Germinal center (tissue), 1 donor: ENCODE measurements at regions not wholly inside any gene's neighbourhood (a gene's known extent, or its start where the extent isn't known, plus 50 kb on each side); places are given as distances from the start of the nearest gene placed in this dataset.

Experiments
- DNase-seq: peaks from one replicate; pipeline ENCODE4 v3.0.0; 2012; ENCODE audit warnings: mixed read lengths, low spot score

GRCh38 chr14:105843444-105844046 lies 317.2 kb downstream of the TMEM121 start:
- DNase-seq: no peak

DNA sequence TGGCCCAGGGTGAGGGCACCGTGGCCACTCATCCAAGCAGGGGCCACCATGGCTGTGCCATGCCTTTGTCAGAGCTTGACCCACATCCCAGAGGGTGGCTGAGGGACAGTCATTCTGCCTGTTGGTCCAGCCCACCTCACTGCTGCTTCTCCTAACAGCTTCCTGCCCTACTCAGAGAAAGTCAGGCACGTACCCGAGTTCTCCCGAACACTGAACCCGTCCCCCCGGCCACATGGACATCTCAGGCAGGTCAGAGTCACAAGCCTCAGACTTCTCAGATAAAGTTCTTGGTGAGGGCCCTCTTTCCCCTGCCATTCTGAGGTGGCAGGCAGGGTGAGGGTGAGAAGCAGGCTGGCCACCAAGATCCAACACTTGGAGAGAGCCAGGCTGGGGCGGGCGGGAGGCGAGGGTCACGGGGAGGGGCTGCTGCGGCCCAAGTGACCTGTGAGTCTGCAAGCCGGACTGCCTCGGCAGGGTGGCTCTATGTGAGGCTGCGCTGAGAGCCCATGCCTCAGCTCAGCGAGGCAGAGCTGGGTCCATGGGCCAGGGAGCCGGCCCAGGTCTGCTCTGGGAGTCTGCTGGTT lies 317.8 kb downstream of the TMEM121 start:
- DNase-seq: no peak

- no peak for DNase-seq
These were observed 318.7 kb downstream of the TMEM121 start for GRCh38 chr14:105844810-105845724.

- DNase-seq: no peak
These were observed 319.4 kb downstream of the TMEM121 start for GRCh38 chr14:105845725-105846309.

DNA sequence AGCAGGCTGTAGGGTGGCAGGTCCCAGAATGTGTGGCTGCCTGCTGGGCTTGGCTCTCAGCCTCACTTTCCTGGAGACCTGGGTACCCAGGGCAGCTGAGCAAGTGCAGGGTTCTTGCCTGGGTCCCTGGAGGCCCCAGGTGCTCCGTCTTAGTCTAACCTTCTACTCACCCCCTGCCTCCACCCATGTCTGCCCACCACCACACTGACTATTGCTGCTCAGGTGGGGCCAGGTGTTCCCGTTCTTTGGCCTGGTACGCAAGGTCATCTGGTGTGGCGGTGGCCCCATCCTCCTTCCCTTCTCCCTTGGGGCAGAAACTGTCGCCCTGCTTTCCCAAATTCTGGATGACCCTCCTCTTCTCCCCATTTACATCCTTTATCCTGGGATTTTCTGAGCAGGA lies 319.9 kb downstream of the TMEM121 start:
- DNase-seq: no peak

DNA sequence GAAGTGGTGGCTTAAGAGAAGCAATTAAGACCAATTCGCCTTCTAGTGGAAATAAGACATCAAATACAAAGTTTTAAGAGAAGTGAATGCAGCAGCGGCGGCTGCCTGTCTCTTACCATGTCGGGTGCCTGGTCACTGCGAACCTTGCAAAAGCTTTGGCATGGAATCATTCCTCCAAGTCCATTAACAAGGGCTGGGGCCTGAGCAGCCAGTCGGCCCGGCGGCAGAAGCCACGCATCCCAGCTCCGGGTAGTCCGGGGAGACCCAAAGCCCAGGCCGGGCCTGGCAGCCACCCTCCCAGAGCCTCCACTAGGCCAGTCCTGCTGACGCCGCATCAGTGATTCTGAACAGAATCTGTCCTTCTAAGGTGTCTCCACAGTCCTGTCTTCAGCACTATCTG lies 321.0 kb downstream of the TMEM121 start:
- no peak for DNase-seq

GRCh38 chr14:105848570-105848969 lies 322.2 kb downstream of the TMEM121 start:
- no peak for DNase-seq

DNA sequence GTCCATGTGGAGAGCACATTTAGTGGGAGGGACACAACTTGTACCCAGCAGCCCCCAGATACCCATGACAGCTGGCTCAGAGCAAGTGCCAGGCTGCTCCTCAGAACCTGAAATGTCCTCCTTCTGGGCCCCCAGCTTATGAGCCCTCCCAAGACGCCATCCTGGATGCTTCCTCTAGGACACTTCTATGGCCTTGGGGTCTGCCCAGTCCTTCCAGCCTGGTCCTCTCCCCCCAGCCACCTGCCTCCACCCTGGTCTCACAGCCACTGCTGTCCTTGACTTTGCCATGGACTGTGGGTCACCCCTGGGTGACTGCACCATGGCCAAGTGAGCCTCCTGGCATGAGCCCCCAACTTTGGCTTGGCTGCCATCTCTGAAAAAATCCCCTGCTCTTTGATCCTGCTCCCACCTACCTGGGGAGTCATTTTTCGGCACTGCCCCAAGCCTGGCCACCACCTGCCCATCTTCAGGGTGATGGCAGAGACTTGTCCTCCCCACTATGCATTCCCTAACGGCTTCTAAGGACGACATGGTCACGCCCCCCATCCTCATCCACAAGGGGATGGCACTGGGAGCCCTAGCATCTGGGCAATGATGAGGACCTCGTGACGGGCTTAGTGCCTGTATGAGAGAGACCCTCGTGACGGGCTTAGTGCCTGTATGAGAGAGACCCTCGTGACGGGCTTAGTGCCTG lies 323.7 kb downstream of the TMEM121 start:
- DNase-seq: no peak

GRCh38 chr14:105850853-105851581 lies 324.6 kb downstream of the TMEM121 start:
- DNase-seq: no peak

DNA sequence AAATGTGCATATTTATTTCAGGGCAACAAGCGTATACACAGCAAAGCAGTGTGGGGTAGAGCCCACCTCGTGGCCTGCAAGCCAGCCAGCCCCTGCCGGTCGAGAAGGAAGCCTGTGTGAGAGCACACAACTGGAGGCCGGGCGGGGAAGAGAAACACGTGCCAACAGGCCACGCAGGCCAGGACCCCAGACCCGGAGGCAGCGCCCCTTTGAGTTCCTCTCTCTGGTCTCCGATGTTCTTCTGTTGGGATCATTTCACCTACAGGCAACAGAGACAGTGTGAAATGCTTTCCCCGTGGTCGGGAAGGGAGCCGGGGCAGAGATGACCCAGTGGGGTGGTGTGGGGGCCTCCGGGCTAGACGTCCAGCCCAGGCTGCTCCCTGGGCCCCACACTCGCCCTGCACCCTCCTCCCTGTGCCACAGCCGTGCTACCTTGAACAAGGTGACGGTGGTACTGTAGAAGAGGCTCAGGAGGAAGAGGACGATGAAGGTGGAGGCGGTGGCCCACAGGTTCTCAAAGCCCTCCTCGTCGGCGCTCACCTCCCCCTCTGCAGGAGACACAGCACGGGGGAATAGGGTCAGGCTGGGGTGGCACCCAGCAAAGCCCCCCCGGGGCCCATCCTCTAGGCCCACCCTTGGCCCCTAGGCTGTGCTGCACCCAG lies 325.5 kb downstream of the TMEM121 start:
- DNase-seq: no peak

- DNase-seq: no peak
These were observed 326.1 kb downstream of the TMEM121 start for GRCh38 chr14:105852378-105853088.

GRCh38 chr14:105853089-105853906 lies 326.9 kb downstream of the TMEM121 start:
- no peak for DNase-seq

- no peak for DNase-seq
These were observed 327.7 kb downstream of the TMEM121 start for GRCh38 chr14:105853907-105854599.

DNA sequence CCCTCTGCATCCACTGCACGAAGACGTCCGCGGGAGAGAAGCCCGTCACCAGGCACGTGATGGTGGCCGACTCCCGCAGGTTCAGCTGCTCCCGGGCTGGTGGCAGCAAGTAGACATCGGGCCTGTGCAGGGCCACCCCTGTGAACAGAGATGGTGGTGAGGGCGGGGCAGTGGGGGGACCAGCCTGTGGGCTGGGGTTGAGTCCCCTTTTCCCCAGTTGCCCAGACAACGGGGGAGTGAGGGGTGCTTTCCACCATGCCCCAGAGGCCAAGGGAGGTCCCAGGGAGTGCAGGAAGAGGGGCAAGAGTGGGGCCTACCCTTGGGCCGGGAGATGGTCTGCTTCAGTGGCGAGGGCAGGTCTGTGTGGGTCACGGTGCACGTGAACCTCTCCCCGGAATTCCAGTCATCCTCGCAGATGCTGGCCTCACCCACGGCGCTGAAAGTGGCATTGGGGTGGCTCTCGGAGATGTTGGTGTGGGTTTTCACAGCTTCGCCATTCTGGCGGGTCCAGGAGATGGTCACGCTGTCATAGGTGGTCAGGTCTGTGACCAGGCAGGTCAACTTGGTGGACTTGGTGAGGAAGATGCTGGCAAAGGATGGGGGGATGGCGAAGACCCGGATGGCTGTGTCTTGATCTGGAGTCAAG lies 328.3 kb downstream of the TMEM121 start:
- DNase-seq: no peak

DNA sequence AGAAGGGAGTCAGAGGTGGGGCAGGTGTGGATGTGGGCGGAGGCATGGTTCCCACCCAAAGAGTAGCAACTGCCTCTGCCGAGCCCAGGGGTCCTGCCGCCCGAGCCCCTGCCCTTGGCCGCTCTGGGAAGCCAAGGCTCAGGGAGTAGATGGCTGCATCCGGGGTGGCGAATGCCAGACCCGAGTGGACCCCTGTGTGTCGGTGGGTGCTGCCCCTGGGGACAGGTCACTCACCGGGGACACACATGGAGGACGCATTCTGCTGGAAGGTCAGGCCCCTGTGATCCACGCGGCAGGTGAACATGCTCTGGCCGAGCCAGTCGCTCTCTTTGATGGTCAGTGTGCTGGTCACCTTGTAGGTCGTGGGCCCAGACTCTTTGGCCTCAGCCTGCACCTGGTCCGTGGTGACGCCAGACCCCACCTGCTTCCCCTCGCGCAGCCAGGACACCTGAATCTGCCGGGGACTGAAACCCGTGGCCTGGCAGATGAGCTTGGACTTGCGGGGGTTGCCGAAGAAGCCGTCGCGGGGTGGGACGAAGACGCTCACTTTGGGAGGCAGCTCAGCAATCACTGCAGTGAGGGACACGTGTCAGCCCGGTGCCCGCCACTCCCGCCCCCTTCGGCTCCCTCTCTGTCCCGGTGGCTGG lies 329.0 kb downstream of the TMEM121 start:
- DNase-seq: no peak

GRCh38 chr14:105855893-105856675 lies 329.7 kb downstream of the TMEM121 start:
- no peak for DNase-seq

- no peak for DNase-seq
These were observed 330.4 kb downstream of the TMEM121 start for GRCh38 chr14:105856676-105857219.
